H1 (cell line): ENCODE measurements at regions not wholly inside any gene's neighbourhood (a gene's known extent, or its start where the extent isn't known, plus 50 kb on each side); places are given as distances from the start of the nearest gene placed in this dataset.

ENCODE experiments used
- EGR1 ChIP-seq: IDR thresholded peaks from 2 replicates; pipeline ENCODE4 v1.6.1; 2011; ENCODE audit warnings: low read depth, low read length, borderline replicate concordance
- EP300 ChIP-seq, 2 experiments: IDR thresholded peaks; 1 replicate in 1 of 2; 2 replicates in 1 of 2; pipeline ENCODE4 v1.6.1; 2011 to 2012; ENCODE audit warnings: low read depth in 2 of 2, low read length in 2 of 2, mild to moderate bottlenecking in 2 of 2, borderline replicate concordance in 1 of 2, inconsistent platforms in 1 of 2, moderate library complexity in 1 of 2
- JUN ChIP-seq: IDR thresholded peaks from 2 replicates; pipeline ENCODE4 v1.6.1; 2011; ENCODE audit warnings: low read depth, mild to moderate bottlenecking, improper control_type of control experiment, low read length
- KDM4A ChIP-seq: IDR thresholded peaks from one replicate; pipeline ENCODE4 v1.7.1; 2012; ENCODE audit warnings: low read depth, mild to moderate bottlenecking, moderate library complexity, low read length, inconsistent platforms; ENCODE audit not compliant: severe bottlenecking
- POLR2AphosphoS5 ChIP-seq: IDR thresholded peaks from 2 replicates; pipeline ENCODE4 v1.6.1; 2011; ENCODE audit warnings: low read depth, low read length
- RNF2 ChIP-seq: fragments of 200-900, 300-1000 bp; sonication (generic); IDR thresholded peaks from 2 replicates; pipeline ENCODE4 v1.7.1; 2016; ENCODE audit warnings: borderline replicate concordance, low read depth, mild to moderate bottlenecking, antibody characterized with exemption, low read length; ENCODE audit not compliant: poor library complexity, severe bottlenecking; ENCODE audit errors: missing control alignments

GRCh38 chr16:35150805-35151312 is 1691.4 kb downstream of the TP53TG3F start (continued):
- TF ChIP-seq EGR1 (no peak), EP300 (IDR thresholded peaks at IDR 0.05; ENCODE audit: borderline replicate concordance in 1 of 2, low read depth in 2 of 2, low read length in 2 of 2) (no peak), KDM4A (no peak), RNF2 (no peak), POLR2AphosphoS5 (no peak), JUN (no peak)
